NCI-H1092 treated with DMSO at 0.1 percent for 48 hours (cell line): ENCODE measurements at regions not wholly inside any gene's neighbourhood (a gene's known extent, or its start where the extent isn't known, plus 50 kb on each side); places are given as distances from the start of the nearest gene placed in this dataset.
A peak's percentile ranks its signal among the peaks of the same experiment; 100 is the strongest.

ENCODE experiments used
- DNase-seq: peaks from one replicate; lab custom pipeline; 2025; lab: John Stamatoyannopoulos, UW

GRCh38 chr5:124231802-124232201, 514.6 kb downstream of the ZNF608 start:
- DNase-seq = no peak

DNA sequence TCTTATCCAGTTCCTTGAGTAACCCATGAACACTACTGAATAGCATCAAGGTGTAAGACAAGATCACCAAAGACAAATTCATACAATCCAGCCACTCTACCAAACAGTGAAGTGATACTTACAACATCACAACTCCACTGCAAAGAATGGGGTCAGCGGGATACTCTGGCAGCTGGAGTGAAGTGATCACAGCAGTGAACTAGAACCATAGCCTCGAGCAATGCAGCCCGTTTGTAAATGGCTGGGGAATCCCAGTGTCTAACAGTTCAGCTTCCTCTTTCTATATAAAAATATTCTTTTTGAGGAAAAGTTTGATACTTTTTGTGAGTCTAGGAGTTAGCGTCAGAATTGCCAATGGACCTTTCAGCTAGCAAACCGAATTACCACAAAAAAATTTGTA, 515.2 kb downstream of the ZNF608 start:
- DNase-seq = no peak

GRCh38 chr5:124230456-124230855, 516.0 kb downstream of the ZNF608 start:
- no peak for DNase-seq

DNA sequence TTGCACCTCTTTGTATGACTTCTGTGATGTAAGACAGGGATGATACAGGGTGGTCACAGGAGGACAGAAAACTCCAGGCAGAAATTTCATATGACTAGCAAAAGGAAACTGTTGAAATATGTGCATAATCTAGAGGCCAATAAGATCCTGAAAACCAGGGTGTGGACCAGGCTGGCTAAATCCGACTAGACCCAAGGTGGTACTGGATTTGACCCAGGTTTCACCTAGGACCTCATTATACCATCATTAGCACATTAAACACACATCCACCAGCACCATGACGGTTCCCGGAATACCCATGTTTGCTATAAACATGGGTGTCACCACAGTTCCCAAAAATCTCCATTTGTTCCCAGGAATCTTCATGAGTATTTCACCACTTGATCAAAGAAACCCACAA, 517.1 kb downstream of the ZNF608 start:
- DNase-seq = no peak

DNA sequence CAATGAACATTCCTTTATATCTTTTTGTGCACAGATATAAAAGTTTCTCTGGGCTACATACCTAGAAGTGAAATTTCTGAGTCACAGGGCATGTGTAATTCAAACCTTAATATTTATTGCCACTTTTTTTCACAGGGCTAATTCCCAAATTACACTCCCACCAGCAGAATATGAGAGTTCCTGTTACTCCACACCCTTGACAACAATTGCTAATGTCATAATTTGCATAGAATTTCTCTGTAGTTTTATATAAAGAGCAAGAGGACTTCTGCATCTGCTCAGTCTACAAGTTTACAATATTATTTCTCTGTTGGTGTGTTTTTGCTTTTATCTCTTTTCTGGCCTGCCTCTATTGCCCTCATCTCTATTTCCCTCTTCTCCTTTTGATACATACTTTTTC, 518.5 kb downstream of the ZNF608 start:
- no peak for DNase-seq

DNA sequence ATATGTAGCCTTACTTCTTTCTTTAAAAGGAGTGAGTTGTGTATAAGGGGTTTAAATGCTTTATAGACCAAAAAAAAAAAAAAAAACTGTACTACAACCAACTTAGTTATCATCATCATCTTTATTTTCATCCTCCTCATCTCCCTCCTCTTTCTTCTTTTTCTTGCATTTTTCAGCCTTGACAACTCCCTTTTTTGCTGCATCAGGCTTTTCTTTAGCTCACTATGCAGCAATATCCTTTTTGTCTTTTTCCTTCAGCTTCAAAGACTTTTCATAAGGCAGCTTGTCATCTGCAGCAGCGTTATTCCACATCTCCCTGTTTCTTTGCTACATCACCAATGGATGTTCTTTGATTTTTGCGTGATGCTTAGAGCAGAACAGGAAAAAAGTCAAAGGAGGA, 526.0 kb downstream of the ZNF608 start:
- DNase-seq = no peak

- DNase-seq = no peak
These were observed 533.5 kb downstream of the ZNF608 start for GRCh38 chr5:124212934-124213333.

DNA sequence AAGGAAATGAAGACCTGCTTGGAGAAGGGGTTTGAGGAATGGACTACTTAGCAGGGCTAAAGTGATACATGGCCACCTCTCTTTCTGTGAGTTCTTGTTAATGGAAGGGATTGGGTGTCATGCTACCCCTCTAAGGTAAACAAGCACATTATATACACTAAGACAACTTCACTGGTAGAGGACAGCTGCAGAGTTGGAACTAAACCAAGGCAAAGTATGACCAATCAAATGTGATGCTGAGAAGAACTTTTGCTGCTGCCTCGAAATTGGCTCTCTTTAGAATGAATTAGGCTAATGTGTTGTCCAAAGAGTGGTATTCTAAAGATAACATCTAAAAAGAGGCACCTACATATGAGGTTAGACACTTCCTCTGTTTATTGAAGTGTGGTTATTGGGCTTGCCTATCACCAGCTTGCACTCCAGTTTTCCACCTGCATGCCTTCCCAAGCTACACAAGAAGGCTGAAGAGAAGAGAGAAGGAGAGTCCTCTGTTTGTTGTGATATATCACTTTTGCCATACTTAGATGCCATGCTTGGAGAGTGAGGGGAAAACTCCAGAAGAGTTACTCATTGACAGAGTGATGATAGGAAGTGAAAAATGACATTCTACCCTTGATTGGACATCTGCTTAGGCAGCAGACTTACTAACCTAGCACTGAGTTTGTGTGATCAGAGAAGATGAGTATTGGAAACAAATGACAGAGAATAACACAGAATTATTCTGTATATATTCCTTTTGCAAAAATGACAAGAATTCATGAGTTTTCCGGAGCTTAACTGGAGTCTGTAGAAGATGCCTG, 536.1 kb downstream of the ZNF608 start:
- DNase-seq = no peak

- DNase-seq = no peak
These were observed 539.3 kb downstream of the ZNF608 start for GRCh38 chr5:124207118-124207517.

DNA sequence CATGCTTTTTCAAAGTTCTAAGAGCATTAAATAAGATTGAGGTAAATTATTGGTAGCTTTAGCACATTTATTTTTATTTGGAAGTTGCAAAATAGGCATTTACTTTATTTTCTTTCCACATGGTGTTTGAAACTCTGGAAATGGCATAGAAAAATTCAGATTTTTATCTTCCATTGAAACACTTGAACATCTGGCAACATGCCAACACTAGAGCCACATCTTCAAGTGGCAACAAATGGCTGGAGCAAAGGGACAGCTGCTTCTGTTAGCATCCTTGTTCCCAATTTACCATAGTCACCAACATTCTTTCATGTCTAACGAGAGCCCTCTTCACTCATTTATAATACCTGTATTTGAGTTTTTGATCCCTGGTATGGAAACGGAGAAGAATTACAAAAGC, 539.9 kb downstream of the ZNF608 start:
- no peak for DNase-seq

DNA sequence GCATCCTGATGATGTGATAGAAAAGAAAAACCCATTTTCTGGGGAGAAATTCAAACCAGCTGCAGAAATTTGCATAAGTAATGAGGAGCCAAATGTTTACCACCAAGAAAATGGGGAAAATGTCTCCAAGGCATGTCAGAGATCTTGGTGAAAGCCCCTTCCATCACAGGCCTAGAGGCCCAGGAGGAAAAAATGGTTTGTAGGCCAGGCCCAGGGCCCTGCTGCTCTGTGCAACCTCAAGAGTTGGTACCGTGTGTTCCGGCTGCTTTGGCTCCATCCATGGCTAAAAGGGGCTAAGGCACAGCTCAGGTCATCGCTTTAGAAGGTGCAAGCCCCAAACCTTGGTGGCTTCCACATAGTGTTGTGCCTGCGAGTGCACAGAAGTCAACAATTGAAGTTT, 543.1 kb downstream of the ZNF608 start:
- DNase-seq = no peak

- no peak for DNase-seq
These were observed 546.1 kb downstream of the ZNF608 start for GRCh38 chr5:124200381-124200780.

- no peak for DNase-seq
These were observed 546.5 kb downstream of the ZNF608 start for GRCh38 chr5:124199893-124200292.

DNA sequence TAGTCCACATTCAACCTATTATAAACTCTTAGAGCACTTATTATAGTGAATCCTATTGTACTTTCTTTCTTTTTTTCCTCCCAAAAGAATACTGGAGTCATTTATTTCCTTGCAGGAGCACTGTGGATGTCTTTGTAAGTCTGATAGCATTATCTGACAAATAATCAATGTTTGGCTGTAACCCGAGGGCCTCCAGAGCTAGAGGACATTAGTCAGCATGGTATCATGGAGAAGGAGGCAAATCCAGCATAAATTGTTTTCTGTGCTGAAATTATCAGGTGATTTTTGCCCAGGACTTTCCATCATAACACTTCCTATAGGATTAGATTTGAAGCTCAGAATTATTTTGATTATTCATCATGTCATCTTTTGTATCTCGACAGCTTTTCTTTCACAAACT, 551.0 kb downstream of the ZNF608 start:
- DNase-seq = no peak

- no peak for DNase-seq
These were observed 552.2 kb downstream of the ZNF608 start for GRCh38 chr5:124194282-124194681.

GRCh38 chr5:124193371-124193789, 553.1 kb downstream of the ZNF608 start:
- DNase-seq = peak; percentile 6

- DNase-seq = no peak
These were observed 553.7 kb downstream of the ZNF608 start for GRCh38 chr5:124192716-124193115.

GRCh38 chr5:124185716-124186115, 560.7 kb downstream of the ZNF608 start:
- DNase-seq = no peak

- no peak for DNase-seq
These were observed 564.3 kb downstream of the ZNF608 start for GRCh38 chr5:124182133-124182532.

- no peak for DNase-seq
These were observed 565.5 kb downstream of the ZNF608 start for GRCh38 chr5:124180875-124181461.

GRCh38 chr5:124180299-124180874, 566.1 kb downstream of the ZNF608 start:
- DNase-seq = no peak

GRCh38 chr5:124179819-124180218, 566.6 kb downstream of the ZNF608 start:
- no peak for DNase-seq

DNA sequence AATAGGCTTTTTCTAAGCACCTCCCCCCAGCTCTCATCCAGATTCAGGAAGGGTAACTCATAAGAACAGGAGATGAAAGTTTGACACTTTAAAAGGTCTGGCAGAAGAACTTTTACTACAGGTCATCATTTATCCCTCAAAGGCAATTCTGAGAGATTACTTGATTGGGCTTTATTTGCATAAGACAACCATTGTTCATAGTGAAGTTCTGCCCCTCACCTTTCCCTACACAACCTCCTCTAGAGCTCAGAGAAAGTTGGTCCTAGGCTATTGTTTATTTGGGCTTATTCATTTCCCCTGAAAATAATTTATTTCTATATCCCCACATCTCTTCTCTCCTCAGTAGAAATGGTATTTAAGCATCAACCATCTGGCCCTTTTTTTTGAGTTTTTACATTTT, 568.4 kb downstream of the ZNF608 start:
- no peak for DNase-seq
